Occipital lobe (tissue), 1 donor: ENCODE measurements at regions not wholly inside any gene's neighbourhood (a gene's known extent, or its start where the extent isn't known, plus 50 kb on each side); places are given as distances from the start of the nearest gene placed in this dataset.

Experiments used
- DNase-seq: peaks from one replicate; lab custom pipeline; 2025; lab: John Stamatoyannopoulos, UW

GRCh38 chr1:55987491-55988249, 591.7 kb downstream of the PLPP3 start:
- DNase-seq, result no peak

DNA sequence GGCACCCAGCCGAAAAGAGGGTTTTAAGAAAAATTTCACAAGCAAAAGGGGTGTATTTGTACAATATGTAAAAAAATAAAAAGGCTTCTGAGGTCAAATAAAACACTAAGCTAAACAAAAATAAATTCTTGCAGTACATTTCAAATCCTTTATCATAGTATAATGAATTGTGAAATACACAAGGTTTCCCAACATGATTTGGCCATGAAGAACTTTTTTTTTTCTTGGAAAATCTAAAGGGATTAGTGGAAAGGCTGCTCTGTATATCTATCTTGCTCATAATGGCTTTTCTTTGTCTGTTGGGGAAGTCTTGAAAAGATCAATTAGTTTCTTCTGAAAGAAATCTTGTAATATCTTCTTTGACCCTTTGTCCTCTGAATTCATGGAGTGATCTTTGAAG, 593.4 kb downstream of the PLPP3 start:
- DNase-seq, result no peak

GRCh38 chr1:55981010-55981650, 598.2 kb downstream of the PLPP3 start:
- DNase-seq, result no peak

GRCh38 chr1:55980582-55980981, 598.8 kb downstream of the PLPP3 start:
- DNase-seq, result no peak

GRCh38 chr1:55974714-55975441, 604.5 kb downstream of the PLPP3 start:
- no peak for DNase-seq

DNA sequence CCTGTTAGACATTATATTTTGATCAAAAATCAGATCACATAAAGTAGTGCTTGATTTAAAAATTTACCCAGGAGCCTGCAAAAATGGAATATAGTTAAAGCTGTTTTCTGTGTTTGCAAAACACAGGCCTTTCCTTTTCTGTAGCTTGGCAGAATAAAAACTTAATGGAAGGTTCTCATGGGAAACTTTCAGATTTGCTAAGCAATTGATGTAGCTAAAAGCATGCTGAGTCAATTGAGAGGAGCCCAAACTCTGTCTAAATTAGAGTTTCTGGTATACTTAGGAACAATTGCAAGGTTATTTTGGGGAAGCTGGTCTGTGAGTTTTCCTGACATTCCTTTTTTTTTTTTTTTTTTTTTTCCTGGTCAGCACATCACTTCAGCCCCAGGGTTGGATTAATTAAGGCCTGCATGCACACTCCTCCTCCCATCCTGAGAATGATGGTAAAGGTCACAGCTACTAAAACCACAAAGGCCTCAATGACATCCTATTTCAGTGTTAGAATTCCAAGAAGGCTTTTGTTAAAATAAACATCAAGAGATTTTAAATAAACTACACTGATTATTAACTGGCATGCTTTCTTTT, 608.7 kb downstream of the PLPP3 start:
- DNase-seq, result no peak

- no peak for DNase-seq
Measured at GRCh38 chr1:55969322-55969721, 610.0 kb downstream of the PLPP3 start.

- DNase-seq, result no peak
Measured at GRCh38 chr1:55968661-55969060, 610.7 kb downstream of the PLPP3 start.

- DNase-seq, result no peak
Measured at GRCh38 chr1:55965981-55966461, 613.3 kb downstream of the PLPP3 start.

DNA sequence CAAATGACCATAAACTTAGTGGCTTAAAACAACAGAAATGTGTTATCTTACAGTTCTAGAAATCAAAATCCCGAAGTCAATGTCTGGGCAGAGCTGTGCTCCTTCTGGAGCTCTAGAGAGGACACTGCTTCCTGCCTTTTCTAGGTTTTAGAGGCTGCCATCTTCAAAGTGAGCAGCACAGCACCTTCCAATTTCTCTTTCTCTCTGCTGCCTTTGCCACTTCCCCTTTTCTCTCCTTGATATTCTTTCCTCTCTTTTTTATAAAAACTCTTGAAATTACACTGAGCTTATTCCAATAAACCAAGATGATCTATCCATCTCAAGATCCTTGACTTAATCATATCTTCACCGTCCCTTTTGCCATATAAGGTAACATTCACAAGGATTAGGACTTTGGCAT, 616.9 kb downstream of the PLPP3 start:
- DNase-seq, result no peak

DNA sequence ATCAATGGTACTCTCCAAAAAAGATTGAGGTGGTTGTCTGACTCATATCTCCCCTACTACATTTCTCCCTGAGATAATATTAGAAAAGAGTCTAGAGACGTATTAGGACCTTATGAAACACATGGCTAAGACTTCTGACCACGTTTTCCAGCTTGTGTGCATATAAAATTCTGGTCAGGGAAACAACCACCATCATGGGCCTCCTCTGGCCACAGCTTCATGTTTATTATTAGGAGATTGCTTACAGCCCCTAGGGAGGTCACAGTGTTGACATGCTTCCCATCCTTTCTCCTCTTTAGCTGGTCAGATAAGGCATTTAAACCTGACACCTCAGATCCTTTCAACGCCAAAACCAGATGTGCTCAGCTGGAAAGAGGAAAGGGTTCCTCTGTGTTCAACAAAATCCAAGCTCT, 620.2 kb downstream of the PLPP3 start:
- DNase-seq, result no peak

DNA sequence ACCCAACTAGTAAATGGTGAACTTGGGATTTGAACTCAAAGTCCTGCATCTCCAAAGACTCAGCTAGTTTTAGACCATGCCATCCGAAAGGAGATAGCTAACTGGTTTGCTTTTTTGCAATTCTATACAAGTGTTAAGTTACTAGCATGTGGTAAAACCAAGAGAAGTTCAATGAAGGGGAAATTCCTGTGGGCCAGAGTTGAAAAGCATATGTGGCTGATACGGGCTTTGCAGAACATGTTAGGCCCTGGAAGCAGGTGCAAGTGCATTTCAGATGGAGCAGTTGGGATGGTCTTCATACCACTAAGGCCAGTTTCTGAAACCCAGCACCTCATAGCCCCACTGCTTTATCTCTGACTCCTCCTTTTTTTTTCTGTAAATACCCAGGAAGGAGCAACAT, 620.9 kb downstream of the PLPP3 start:
- no peak for DNase-seq

GRCh38 chr1:55957276-55957675, 622.1 kb downstream of the PLPP3 start:
- DNase-seq, result no peak

DNA sequence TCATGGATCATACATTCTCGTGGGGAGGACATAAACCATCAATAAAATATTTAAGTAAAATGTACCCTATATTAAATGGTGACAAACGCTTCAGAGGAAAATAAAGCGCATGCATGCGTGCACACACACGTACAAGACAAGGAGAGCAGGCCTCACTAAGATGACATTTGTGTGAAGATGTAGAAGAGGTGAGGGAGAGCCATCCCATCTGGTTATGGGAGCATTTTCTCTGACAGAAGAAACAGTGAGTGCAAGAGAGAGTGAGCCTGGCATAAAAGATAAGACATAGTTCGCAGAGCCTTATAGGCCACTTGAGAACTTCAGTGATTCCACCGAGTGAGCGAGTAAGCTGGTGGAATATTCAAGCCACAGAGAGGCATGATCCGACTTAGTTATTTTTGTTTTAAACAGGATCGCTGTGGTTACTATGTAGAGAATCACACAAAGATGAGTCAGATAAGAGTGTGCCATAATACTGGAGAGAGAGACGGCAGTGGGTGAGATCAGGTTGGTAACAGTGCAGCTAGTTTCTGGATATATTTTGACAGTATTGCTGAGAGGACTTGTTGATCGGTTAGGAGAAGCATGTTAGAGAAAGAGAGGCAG, 624.2 kb downstream of the PLPP3 start:
- DNase-seq, result no peak

DNA sequence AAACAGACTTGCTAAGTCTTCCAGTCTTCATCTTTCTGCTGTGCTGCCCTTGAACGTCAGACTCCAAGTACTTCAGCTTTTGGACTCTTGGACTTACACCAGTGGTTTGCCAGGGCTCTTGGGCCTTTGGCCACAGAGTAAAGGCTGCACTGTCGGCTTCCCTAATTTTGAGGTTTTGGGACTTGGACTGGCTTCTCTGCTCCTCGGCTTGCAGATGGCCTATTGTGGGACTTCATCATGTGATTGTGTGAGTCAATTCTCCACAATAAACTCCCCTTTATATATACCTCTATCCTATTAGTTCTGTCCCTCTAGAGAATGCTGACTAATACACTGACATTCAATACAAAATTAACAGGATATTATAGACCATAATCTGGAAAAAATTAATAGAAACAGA, 628.1 kb downstream of the PLPP3 start:
- no peak for DNase-seq

DNA sequence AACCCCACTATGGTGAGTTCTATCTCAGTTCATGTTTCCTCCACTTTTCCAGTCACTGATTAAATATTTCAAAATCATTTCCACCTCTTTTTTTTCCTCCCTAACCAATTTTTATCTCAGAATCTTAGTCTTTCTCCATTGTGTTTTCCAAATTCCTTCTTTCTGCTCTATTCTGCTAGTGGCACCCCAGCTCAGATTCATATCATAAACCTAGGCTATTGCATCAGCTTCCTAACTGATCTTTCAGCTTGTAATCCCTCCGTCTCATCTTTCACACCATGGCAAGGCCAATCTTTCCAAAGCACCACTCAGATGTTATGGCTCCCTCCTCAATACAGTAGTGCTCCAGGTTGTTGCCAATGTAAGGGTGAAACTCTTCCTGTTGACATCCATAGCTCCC, 631.9 kb downstream of the PLPP3 start:
- no peak for DNase-seq

DNA sequence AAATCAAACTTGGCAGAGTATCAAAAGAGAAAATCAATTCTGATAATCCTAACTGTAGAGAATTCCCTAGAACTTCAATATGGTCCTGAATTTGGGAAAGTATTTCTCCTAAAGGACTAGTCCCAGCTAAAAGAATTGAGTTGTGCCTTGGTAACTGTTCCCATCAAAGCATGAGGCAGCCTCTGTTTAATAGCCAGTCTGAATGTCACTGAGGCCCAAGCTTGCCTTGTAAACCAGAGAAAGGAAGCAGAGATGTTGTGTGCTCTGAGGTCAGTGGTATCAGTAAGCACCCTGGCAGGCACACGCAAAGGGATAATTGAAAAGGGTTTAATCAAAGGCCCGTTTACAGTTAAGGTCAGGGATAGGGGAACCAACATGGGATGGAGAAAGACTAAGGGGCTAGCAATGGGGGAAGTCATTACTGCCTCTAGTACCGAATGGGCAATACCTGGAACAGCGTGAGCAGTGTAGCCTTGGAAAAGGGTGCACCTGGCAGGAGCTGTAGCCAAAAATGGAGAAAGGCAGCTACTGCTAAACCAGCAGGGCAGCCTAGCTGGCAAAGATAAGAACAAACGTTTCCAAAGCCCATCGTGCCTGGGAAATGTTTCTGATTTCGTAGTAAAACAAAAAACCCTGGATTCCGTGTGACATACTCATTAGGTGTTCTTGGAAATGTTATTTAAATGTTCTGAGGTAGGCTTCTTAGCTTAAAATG, 635.5 kb downstream of the PLPP3 start:
- no peak for DNase-seq

DNA sequence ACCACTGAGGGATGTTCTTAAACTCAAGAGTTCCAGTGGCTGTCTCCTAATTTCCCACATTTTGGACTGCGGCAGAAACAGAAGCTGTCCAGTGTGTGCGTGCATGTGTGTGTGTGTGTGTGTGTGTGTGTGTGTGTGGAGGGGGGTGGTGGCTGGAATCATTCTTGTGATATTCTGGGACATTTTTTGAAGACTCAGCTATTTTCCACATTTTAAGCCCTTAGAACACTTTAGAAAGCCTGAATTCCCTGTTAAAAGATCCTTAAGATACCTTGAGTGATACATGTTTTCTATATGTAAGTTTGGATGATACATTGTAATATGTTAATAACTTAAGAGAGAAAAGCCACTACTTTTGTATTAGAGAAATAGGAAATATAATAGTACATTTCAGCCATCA, 636.4 kb downstream of the PLPP3 start:
- DNase-seq, result no peak

- no peak for DNase-seq
Measured at GRCh38 chr1:55939866-55940265, 639.5 kb downstream of the PLPP3 start.

- DNase-seq, result no peak
Measured at GRCh38 chr1:55938861-55939260, 640.5 kb downstream of the PLPP3 start.

DNA sequence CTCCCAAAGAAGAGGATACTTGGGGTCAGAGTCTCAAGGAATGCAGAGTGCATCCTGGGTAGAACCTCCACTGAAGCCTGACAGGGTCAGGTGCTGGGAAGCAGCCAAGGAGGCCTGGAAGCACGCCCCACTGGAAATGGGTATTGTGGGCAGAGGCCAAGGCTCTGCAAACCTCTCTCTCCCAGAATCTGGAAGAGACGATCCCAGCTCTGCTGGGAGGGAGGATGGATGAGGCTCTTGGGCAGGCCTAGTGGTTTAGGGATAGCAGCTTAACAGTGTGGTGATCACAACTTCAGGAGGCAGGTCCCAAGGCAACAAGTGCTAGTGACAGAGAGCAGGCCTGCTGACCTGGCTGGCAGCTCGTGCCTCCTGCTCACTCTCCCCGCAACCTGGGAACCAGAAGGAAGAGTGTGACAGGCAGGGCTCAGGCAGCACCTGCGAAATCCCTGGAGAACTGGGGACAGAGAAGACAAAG, 641.0 kb downstream of the PLPP3 start:
- no peak for DNase-seq
